WTC11 (cell line): ENCODE measurements at regions not wholly inside any gene's neighbourhood (a gene's known extent, or its start where the extent isn't known, plus 50 kb on each side); places are given as distances from the start of the nearest gene placed in this dataset.

Source experiments
- EMX1 ChIP-seq: fragments of 250-450 bp; sonication (Bioruptor Pico); IDR thresholded peaks from 2 replicates; pipeline ENCODE4 v1.8.0; 2021; ENCODE audit warnings: mild to moderate bottlenecking
- FOXP1 ChIP-seq: sonication (generic); formaldehyde crosslinking; IDR thresholded peaks from 2 replicates; pipeline ENCODE4 v1.8.0; 2022; ENCODE audit warnings: missing genetic modification reagents, mild to moderate bottlenecking, moderate library complexity, borderline replicate concordance
- IRF2 ChIP-seq: sonication (generic); formaldehyde crosslinking; IDR thresholded peaks from 2 replicates; pipeline ENCODE4 v1.8.0; 2022; ENCODE audit warnings: low read depth, missing genetic modification reagents, borderline replicate concordance
- TCF7 ChIP-seq: sonication (generic); formaldehyde crosslinking; IDR thresholded peaks from 2 replicates; pipeline ENCODE4 v1.8.0; 2022; ENCODE audit warnings: mild to moderate bottlenecking, low read depth, missing genetic modification reagents, moderate library complexity
- ZNF138 ChIP-seq: sonication (generic); formaldehyde crosslinking; conservative IDR thresholded peaks from 2 replicates; pipeline ENCODE4 v1.8.1; 2022; ENCODE audit warnings: mild to moderate bottlenecking, moderate library complexity, missing genetic modification reagents
- TF ChIP-seq, protein P1 (sequence below): fragments of 200-600 bp; IDR thresholded peaks from 2 replicates; pipeline ENCODE4 v1.8.0; 2022; ENCODE audit warnings: antibody characterized with exemption
- TF ChIP-seq, protein P2 (sequence below): sonication (generic); formaldehyde crosslinking; conservative IDR thresholded peaks from 2 replicates; pipeline ENCODE4 v1.8.1; 2023; ENCODE audit warnings: mild to moderate bottlenecking, low read depth, missing genetic modification reagents, moderate library complexity
- TF ChIP-seq, protein P3 (sequence below): sonication (generic); formaldehyde crosslinking; IDR thresholded peaks from 2 replicates; pipeline ENCODE4 v1.8.0; 2023; ENCODE audit warnings: mild to moderate bottlenecking, missing genetic modification reagents
- TF ChIP-seq, protein P4 (sequence below): sonication (generic); formaldehyde crosslinking; IDR thresholded peaks from 2 replicates; pipeline ENCODE4 v1.8.0; 2023; ENCODE audit warnings: missing genetic modification reagents

DNA sequence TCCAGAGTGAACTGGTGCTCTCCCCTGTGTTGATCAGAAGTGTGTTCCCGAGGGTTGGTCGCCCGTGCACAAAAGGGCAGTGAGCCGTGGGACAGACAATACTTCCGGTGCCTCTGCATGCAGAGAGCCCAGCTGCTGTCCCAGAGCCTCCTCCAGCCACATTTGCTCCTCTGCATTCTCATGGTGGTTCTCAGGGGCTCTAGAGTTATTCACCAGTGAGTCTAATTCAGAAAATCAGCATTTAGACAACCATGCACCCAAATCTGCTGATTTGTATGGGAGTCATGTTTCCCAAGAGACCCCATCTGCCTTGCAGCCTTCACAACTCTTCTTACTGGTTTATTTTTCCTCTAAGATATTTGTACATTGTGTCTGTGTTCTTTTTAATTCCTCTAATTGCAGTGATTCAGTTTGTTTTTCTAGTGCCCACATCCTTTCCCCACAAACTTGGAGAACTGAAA is 107.0 kb upstream of the SPRED1 start:
- TF ChIP-seq, protein P1, sequence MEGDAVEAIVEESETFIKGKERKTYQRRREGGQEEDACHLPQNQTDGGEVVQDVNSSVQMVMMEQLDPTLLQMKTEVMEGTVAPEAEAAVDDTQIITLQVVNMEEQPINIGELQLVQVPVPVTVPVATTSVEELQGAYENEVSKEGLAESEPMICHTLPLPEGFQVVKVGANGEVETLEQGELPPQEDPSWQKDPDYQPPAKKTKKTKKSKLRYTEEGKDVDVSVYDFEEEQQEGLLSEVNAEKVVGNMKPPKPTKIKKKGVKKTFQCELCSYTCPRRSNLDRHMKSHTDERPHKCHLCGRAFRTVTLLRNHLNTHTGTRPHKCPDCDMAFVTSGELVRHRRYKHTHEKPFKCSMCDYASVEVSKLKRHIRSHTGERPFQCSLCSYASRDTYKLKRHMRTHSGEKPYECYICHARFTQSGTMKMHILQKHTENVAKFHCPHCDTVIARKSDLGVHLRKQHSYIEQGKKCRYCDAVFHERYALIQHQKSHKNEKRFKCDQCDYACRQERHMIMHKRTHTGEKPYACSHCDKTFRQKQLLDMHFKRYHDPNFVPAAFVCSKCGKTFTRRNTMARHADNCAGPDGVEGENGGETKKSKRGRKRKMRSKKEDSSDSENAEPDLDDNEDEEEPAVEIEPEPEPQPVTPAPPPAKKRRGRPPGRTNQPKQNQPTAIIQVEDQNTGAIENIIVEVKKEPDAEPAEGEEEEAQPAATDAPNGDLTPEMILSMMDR, result no peak
- TF ChIP-seq EMX1 (CRISPR knock-in tag), result no peak
- TF ChIP-seq, protein P2, sequence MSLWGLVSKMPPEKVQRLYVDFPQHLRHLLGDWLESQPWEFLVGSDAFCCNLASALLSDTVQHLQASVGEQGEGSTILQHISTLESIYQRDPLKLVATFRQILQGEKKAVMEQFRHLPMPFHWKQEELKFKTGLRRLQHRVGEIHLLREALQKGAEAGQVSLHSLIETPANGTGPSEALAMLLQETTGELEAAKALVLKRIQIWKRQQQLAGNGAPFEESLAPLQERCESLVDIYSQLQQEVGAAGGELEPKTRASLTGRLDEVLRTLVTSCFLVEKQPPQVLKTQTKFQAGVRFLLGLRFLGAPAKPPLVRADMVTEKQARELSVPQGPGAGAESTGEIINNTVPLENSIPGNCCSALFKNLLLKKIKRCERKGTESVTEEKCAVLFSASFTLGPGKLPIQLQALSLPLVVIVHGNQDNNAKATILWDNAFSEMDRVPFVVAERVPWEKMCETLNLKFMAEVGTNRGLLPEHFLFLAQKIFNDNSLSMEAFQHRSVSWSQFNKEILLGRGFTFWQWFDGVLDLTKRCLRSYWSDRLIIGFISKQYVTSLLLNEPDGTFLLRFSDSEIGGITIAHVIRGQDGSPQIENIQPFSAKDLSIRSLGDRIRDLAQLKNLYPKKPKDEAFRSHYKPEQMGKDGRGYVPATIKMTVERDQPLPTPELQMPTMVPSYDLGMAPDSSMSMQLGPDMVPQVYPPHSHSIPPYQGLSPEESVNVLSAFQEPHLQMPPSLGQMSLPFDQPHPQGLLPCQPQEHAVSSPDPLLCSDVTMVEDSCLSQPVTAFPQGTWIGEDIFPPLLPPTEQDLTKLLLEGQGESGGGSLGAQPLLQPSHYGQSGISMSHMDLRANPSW (CRISPR knock-in tag), result no peak
- TF ChIP-seq TCF7 (CRISPR knock-in tag), result no peak
- TF ChIP-seq, protein P3, sequence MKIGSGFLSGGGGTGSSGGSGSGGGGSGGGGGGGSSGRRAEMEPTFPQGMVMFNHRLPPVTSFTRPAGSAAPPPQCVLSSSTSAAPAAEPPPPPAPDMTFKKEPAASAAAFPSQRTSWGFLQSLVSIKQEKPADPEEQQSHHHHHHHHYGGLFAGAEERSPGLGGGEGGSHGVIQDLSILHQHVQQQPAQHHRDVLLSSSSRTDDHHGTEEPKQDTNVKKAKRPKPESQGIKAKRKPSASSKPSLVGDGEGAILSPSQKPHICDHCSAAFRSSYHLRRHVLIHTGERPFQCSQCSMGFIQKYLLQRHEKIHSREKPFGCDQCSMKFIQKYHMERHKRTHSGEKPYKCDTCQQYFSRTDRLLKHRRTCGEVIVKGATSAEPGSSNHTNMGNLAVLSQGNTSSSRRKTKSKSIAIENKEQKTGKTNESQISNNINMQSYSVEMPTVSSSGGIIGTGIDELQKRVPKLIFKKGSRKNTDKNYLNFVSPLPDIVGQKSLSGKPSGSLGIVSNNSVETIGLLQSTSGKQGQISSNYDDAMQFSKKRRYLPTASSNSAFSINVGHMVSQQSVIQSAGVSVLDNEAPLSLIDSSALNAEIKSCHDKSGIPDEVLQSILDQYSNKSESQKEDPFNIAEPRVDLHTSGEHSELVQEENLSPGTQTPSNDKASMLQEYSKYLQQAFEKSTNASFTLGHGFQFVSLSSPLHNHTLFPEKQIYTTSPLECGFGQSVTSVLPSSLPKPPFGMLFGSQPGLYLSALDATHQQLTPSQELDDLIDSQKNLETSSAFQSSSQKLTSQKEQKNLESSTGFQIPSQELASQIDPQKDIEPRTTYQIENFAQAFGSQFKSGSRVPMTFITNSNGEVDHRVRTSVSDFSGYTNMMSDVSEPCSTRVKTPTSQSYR (CRISPR knock-in tag), result no peak
- TF ChIP-seq FOXP1 (CRISPR knock-in tag), result no peak
- TF ChIP-seq, protein P4, sequence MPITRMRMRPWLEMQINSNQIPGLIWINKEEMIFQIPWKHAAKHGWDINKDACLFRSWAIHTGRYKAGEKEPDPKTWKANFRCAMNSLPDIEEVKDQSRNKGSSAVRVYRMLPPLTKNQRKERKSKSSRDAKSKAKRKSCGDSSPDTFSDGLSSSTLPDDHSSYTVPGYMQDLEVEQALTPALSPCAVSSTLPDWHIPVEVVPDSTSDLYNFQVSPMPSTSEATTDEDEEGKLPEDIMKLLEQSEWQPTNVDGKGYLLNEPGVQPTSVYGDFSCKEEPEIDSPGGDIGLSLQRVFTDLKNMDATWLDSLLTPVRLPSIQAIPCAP, result no peak
- TF ChIP-seq ZNF138 (CRISPR knock-in tag), result no peak
- no peak for TF ChIP-seq IRF2 (CRISPR knock-in tag)
